Mammary epithelial cell (primary cell): ENCODE measurements at regions not wholly inside any gene's neighbourhood (a gene's known extent, or its start where the extent isn't known, plus 50 kb on each side); places are given as distances from the start of the nearest gene placed in this dataset.

Source experiments
- CTCF ChIP-seq, 2 donors: IDR thresholded peaks in 1 of 2; conservative IDR thresholded peaks in 1 of 2; 2 replicates each; pipeline ENCODE4 v1.5.1; 2011 to 2012; ENCODE audit warnings: inconsistent platforms in 2 of 2, low read length in 2 of 2, mild to moderate bottlenecking in 2 of 2, control low read depth in 1 of 2, low read depth in 1 of 2; ENCODE audit not compliant: insufficient read depth in 1 of 2; ENCODE audit errors: extremely low read depth in 1 of 2
- EZH2 ChIP-seq: IDR thresholded peaks from 2 replicates; pipeline ENCODE4 v1.6.1; 2012; ENCODE audit warnings: low read length, inconsistent platforms, borderline replicate concordance

- TF ChIP-seq CTCF (conservative IDR thresholded peaks at IDR 0.05 in 1 of 2, IDR thresholded peaks at IDR 0.05 in 1 of 2; ENCODE audit: extremely low read depth in 1 of 2, insufficient read depth in 1 of 2, low read depth in 1 of 2, low read length in 2 of 2) (no peak), EZH2 (no peak)
These were observed 876.9 kb upstream of the GHITM start for GRCh38 chr10:83262434-83262833.
